ENCODE measurements at regions not wholly inside any gene's neighbourhood (a gene's known extent, or its start where the extent isn't known, plus 50 kb on each side); places are given as distances from the start of the nearest gene placed in this dataset.
"Not testable (repeated sequence)": the region's sequence is repeated elsewhere in the genome, so short reads cannot be mapped to it uniquely, and the experiment has no call there.

GRCh38 chr2:111472844-111473403, 352.2 kb downstream of the BCL2L11 start:
- TF ChIP-seq POLR2AphosphoS5 (IDR thresholded peaks at IDR 0.05; ENCODE audit: low read depth, low read length); SPI1 (IDR thresholded peaks at IDR 0.05; ENCODE audit: low read depth, low read length); POLR2A (IDR thresholded peaks at IDR 0.05; ENCODE audit: low read depth, low read length); POU2F2 (IDR thresholded peaks at IDR 0.05; ENCODE audit: low read depth, low read length); TAF1 (IDR thresholded peaks at IDR 0.05; ENCODE audit: low read depth, low read length); PAX5 (IDR thresholded peaks at IDR 0.05; ENCODE audit: insufficient read depth, low read length, severe bottlenecking): not testable (repeated sequence)

Measured in GM12891 (cell line).